NCI-H345 treated with DMSO at 0.1 percent for 48 hours (cell line): ENCODE measurements at regions not wholly inside any gene's neighbourhood (a gene's known extent, or its start where the extent isn't known, plus 50 kb on each side); places are given as distances from the start of the nearest gene placed in this dataset.

Source experiments
- DNase-seq: peaks from one replicate; lab custom pipeline; 2025; ENCODE audit not compliant: unreplicated experiment; lab: John Stamatoyannopoulos, UW

- DNase-seq, result no peak
These were observed 111.7 kb upstream of the CCDC54 start for GRCh38 chr3:107265526-107265925.

GRCh38 chr3:107268469-107268868 is 108.8 kb upstream of the CCDC54 start:
- no peak for DNase-seq

GRCh38 chr3:107269136-107269535 is 108.1 kb upstream of the CCDC54 start:
- no peak for DNase-seq

- DNase-seq, result peak; percentile 29
These were observed 105.4 kb upstream of the CCDC54 start for GRCh38 chr3:107271787-107272387.

- DNase-seq, result no peak
These were observed 104.8 kb upstream of the CCDC54 start for GRCh38 chr3:107272471-107272870.

GRCh38 chr3:107272885-107273284 is 104.4 kb upstream of the CCDC54 start:
- no peak for DNase-seq

GRCh38 chr3:107273771-107274170 is 103.5 kb upstream of the CCDC54 start:
- no peak for DNase-seq

- DNase-seq, result no peak
These were observed 101.7 kb upstream of the CCDC54 start for GRCh38 chr3:107275511-107275910.

GRCh38 chr3:107283948-107284347 is 93.3 kb upstream of the CCDC54 start:
- no peak for DNase-seq

GRCh38 chr3:107284612-107285011 is 92.6 kb upstream of the CCDC54 start:
- DNase-seq, result no peak

- DNase-seq, result no peak
These were observed 92.0 kb upstream of the CCDC54 start for GRCh38 chr3:107285197-107285596.

- DNase-seq, result no peak
These were observed 87.9 kb upstream of the CCDC54 start for GRCh38 chr3:107289354-107289753.

- DNase-seq, result no peak
These were observed 83.1 kb upstream of the CCDC54 start for GRCh38 chr3:107294117-107294516.

- no peak for DNase-seq
These were observed 79.6 kb upstream of the CCDC54 start for GRCh38 chr3:107297597-107297996.

- no peak for DNase-seq
These were observed 70.0 kb upstream of the CCDC54 start for GRCh38 chr3:107307205-107307604.

- no peak for DNase-seq
These were observed 68.5 kb upstream of the CCDC54 start for GRCh38 chr3:107308716-107309115.

- DNase-seq, result no peak
These were observed 67.9 kb upstream of the CCDC54 start for GRCh38 chr3:107309312-107309711.

- no peak for DNase-seq
These were observed 63.5 kb upstream of the CCDC54 start for GRCh38 chr3:107313711-107314110.

GRCh38 chr3:107315141-107315540 is 62.1 kb upstream of the CCDC54 start:
- no peak for DNase-seq

GRCh38 chr3:107323723-107324122 is 53.5 kb upstream of the CCDC54 start:
- no peak for DNase-seq

GRCh38 chr3:107325446-107325845 is 51.8 kb upstream of the CCDC54 start:
- DNase-seq, result no peak
